ENCODE measurements at regions not wholly inside any gene's neighbourhood (a gene's known extent, or its start where the extent isn't known, plus 50 kb on each side); places are given as distances from the start of the nearest gene placed in this dataset.

GRCh38 chr12:27899151-27899661 is 73.3 kb downstream of the PTHLH start:
- Histone ChIP-seq H3K9me3 (replicated peaks; ENCODE audit: control insufficient read depth, insufficient read depth, low read length) (no peaks in the 10 kb centered on the region), H3K9me1 (replicated peaks; ENCODE audit: control insufficient read depth, extremely low read depth, insufficient read depth, low read length) (no peaks in the 10 kb centered on the region), H3K4me1 (ENCODE audit: control insufficient read depth, extremely low read depth, insufficient read depth, low read length) (no peaks in the 10 kb centered on the region), H3K4me3 (replicated peaks in 1 of 3; ENCODE audit: insufficient read depth in 1 of 3, low read depth in 1 of 3, low read length in 3 of 3) (no peak overlapping the region), H4K20me1 (replicated peaks; ENCODE audit: control insufficient read depth, extremely low read depth, insufficient read depth, low read length) (no peaks in the 10 kb centered on the region), H3K9ac (replicated peaks; ENCODE audit: extremely low read depth, insufficient read depth, low read length) (no peak overlapping the region), H3K27ac (ENCODE audit: insufficient read depth, low read depth, low read length) (no peak overlapping the region), H3K79me2 (ENCODE audit: control insufficient read depth, insufficient read depth, low read length) (no peaks in the 10 kb centered on the region), H3K36me3 (ENCODE audit: control insufficient read depth in 2 of 2, extremely low read depth in 1 of 2, insufficient read depth in 2 of 2, low read length in 2 of 2) (no peaks in the 10 kb centered on the region), H3K4me2 (ENCODE audit: insufficient read depth, low read length) (no peak overlapping the region), H3K27me3 (ENCODE audit: control insufficient read depth in 2 of 2, insufficient read depth in 2 of 2, low read length in 2 of 2) (no peaks in the 10 kb centered on the region), H2AFZ (ENCODE audit: low read depth, low read length) (no peak overlapping the region)
- ChIA-PET POLR2A (no interaction called here), CTCF (no interaction called here)
- dilution Hi-C loops (cut with MboI; ENCODE audit: extremely low pct_ligation_motif_present, low sequenced_read_pairs) (no loop called here), intact Hi-C loops (cut with micrococcal nuclease) (no loop called here)
- DNase-seq (ENCODE audit: low read depth, low spot score) (no peak), FAIRE-seq (no peak)
- no TSS peak for BruUV-seq (replicated peaks)
- TF ChIP-seq JUN (IDR thresholded peaks at IDR 0.05; ENCODE audit: borderline replicate concordance, insufficient read depth, insufficient read length, low read depth) = no peak
- no peak for TF ChIP-seq MYC (IDR thresholded peaks at IDR 0.05; ENCODE audit: low read depth, low read length)
- TF ChIP-seq MAX (IDR thresholded peaks at IDR 0.05; ENCODE audit: insufficient read depth, insufficient read length) = no peak
- TF ChIP-seq CTCF (IDR thresholded peaks at IDR 0.05; ENCODE audit: extremely low read depth in 1 of 2, insufficient read depth in 1 of 2, low read depth in 1 of 2, low read length in 2 of 2) = no peak
- TF ChIP-seq POLR2A (IDR thresholded peaks at IDR 0.05; ENCODE audit: low read depth, low read length) = no peak
- no peak for TF ChIP-seq POLR2AphosphoS5 (IDR thresholded peaks at IDR 0.05; ENCODE audit: insufficient read depth, low read depth, low read length)
- no peak for TF ChIP-seq EZH2 (IDR thresholded peaks at IDR 0.05; ENCODE audit: borderline replicate concordance, low read depth, low read length, severe bottlenecking)
- TF ChIP-seq FOS (IDR thresholded peaks at IDR 0.05; ENCODE audit: borderline replicate concordance, insufficient read depth, low read length) = no peak
- no peak for TF ChIP-seq GATA2 (IDR thresholded peaks at IDR 0.05; ENCODE audit: insufficient read depth, insufficient read length, low read depth, low read length)

Measured in endothelial cell of umbilical vein (primary cell).